Adrenal gland (tissue), 9 donors: ENCODE measurements at regions not wholly inside any gene's neighbourhood (a gene's known extent, or its start where the extent isn't known, plus 50 kb on each side); places are given as distances from the start of the nearest gene placed in this dataset.

ENCODE experiments used
- DNase-seq, 7 donors: peaks; one replicate each; pipeline ENCODE4 v3.0.0-alpha.2; 2019 to 2020
- H3K27ac ChIP-seq, 5 donors: fragments of 200-600 bp; sonication (generic) in 4 of 5; 1 replicate in 3 of 5; 2 replicates in 2 of 5; pipeline versions ENCODE4 v1.5.1 to v1.8.0; 2016 to 2020; ENCODE audit warnings: mild to moderate bottlenecking in 1 of 5
- H3K27me3 ChIP-seq: fragments of 200-600 bp; 2 replicates; pipeline ENCODE4 v1.8.0; 2021
- H3K36me3 ChIP-seq, 2 donors: fragments of 200-600 bp; replicated peaks in 1 of 2; 1 replicate in 1 of 2; 2 replicates in 1 of 2; pipeline versions ENCODE4 v1.5.1 to v1.8.0; 2018 to 2022
- H3K4me1 ChIP-seq, 2 donors: fragments of 200-600 bp; replicated peaks in 1 of 2; 1 replicate in 1 of 2; 2 replicates in 1 of 2; pipeline versions ENCODE4 v1.5.1 to v1.8.0; 2018 to 2021
- H3K4me3 ChIP-seq, 4 donors: fragments of 200-600 bp; sonication (generic) in 3 of 4; one replicate each; pipeline ENCODE4 v1.5.1; 2016 to 2018
- H3K9me3 ChIP-seq, 3 donors: fragments of 200-600 bp; sonication (generic) in 1 of 3; replicated peaks in 1 of 3; 1 replicate in 2 of 3; 2 replicates in 1 of 3; pipeline versions ENCODE4 v1.5.1 to v1.8.0; 2016 to 2021
- POLR2A ChIP-seq, 2 donors: fragments of 450-650 bp; IDR thresholded peaks; one replicate each; pipeline ENCODE4 v1.6.1; 2017; ENCODE audit warnings: antibody characterized with exemption in 2 of 2, mild to moderate bottlenecking in 2 of 2, moderate library complexity in 1 of 2
- WGBS, 4 donors: extraction: QIAGEN DNeasy Blood & Tissue Kit in 2 of 4; methylation state at CpG; one replicate each; pipeline versions ENCODE4 v1.1.5 to v1.1.7; 2013 to 2017; 5-methylcytosine and 5-hydroxymethylcytosine counted together
- intact Hi-C, 2 donors: fragments of 100-400 bp; cut with DNase I; formaldehyde crosslinking; loops; one replicate each; pipeline versions ENCODE4 v1.14.1 to v1.15.0; 2022 to 2023
- TF ChIP-seq, protein P1 (sequence below), 6 experiments: fragments of 450-650 bp in 4 of 6; fragments of 200-600 bp in 2 of 6; sonication (generic) in 1 of 6; IDR thresholded peaks; 1 replicate in 5 of 6; 2 replicates in 1 of 6; pipeline versions ENCODE4 v1.5.1 to v1.8.0; 2016 to 2021; ENCODE audit warnings: antibody characterized with exemption in 6 of 6, mild to moderate bottlenecking in 2 of 6, moderate library complexity in 1 of 6
- donor health status: healthy with polysubstance abuse.
- donor health status: Bipolar disorder and iron deficiency.
- donor health status: DM: yes; HTN: yes; CAD: no.
- donor health status: DM: no; HTN: no; CAD: no.
- donor health status: DM: no; HTN: no; CAD: no.

GRCh38 chr13:24006520-24007248 lies 109.4 kb upstream of the C1QTNF9B start:
- no peak for DNase-seq
- Histone ChIP-seq H3K27ac (no peak overlapping the region), H3K9me3 (no peaks in the 10 kb centered on the region), H3K27me3 (no peaks in the 10 kb centered on the region), H3K4me3 (no peak overlapping the region), H3K36me3 (no peaks in the 10 kb centered on the region), H3K4me1 (no peaks in the 10 kb centered on the region)
- 81 to 90% (median 86%) methylated on average over 12 to 17 of the region's 17 CpGs for WGBS, 4 donors
- TF ChIP-seq POLR2A (IDR thresholded peaks at IDR 0.05) = no peak
- TF ChIP-seq, protein P1, sequence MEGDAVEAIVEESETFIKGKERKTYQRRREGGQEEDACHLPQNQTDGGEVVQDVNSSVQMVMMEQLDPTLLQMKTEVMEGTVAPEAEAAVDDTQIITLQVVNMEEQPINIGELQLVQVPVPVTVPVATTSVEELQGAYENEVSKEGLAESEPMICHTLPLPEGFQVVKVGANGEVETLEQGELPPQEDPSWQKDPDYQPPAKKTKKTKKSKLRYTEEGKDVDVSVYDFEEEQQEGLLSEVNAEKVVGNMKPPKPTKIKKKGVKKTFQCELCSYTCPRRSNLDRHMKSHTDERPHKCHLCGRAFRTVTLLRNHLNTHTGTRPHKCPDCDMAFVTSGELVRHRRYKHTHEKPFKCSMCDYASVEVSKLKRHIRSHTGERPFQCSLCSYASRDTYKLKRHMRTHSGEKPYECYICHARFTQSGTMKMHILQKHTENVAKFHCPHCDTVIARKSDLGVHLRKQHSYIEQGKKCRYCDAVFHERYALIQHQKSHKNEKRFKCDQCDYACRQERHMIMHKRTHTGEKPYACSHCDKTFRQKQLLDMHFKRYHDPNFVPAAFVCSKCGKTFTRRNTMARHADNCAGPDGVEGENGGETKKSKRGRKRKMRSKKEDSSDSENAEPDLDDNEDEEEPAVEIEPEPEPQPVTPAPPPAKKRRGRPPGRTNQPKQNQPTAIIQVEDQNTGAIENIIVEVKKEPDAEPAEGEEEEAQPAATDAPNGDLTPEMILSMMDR (IDR thresholded peaks at IDR 0.05) = no peak
- intact Hi-C loops = no loop called here

- Histone ChIP-seq H3K4me1 (no peaks in the 10 kb centered on the region), H3K36me3 (no peaks in the 10 kb centered on the region), H3K27ac (no peak overlapping the region), H3K27me3 (no peaks in the 10 kb centered on the region), H3K4me3 (no peak overlapping the region), H3K9me3 (no peaks in the 10 kb centered on the region)
- intact Hi-C loops = no loop called here
- 91 to 97% (median 93%) methylated on average over 9 of the region's 9 CpGs for WGBS, 4 donors
- TF ChIP-seq, protein P1 (IDR thresholded peaks at IDR 0.05) = no peak
- TF ChIP-seq POLR2A (IDR thresholded peaks at IDR 0.05) = no peak
- DNase-seq = no peak
Observed at GRCh38 chr13:24007979-24008620, 110.8 kb upstream of the C1QTNF9B start.

GRCh38 chr13:24008679-24009078 lies 111.4 kb upstream of the C1QTNF9B start:
- no peak for DNase-seq
- 38 to 100% (median 93%) methylated on average over 1 to 3 of the region's 3 CpGs for WGBS, 4 donors

GRCh38 chr13:24011266-24011665 lies 114.0 kb upstream of the C1QTNF9B start:
- Histone ChIP-seq H3K27ac (no peak overlapping the region), H3K4me1 (no peaks in the 10 kb centered on the region), H3K9me3 (no peaks in the 10 kb centered on the region), H3K36me3 (no peaks in the 10 kb centered on the region), H3K27me3 (no peaks in the 10 kb centered on the region), H3K4me3 (no peak overlapping the region)
- no peak for DNase-seq
- 96 to 97% (median 96%) methylated on average over 4 to 7 of the region's 7 CpGs for WGBS, 4 donors
- intact Hi-C loops = no loop called here
- no peak for TF ChIP-seq POLR2A (IDR thresholded peaks at IDR 0.05)

More at GRCh38 chr13:24008679-24009078, 111.4 kb upstream of the C1QTNF9B start:
- intact Hi-C loops = no loop called here
- Histone ChIP-seq H3K36me3 (no peaks in the 10 kb centered on the region), H3K4me1 (no peaks in the 10 kb centered on the region), H3K27me3 (no peaks in the 10 kb centered on the region), H3K4me3 (no peak overlapping the region), H3K9me3 (no peaks in the 10 kb centered on the region), H3K27ac (no peak overlapping the region)
- TF ChIP-seq, protein P1 (IDR thresholded peaks at IDR 0.05) = no peak
- no peak for TF ChIP-seq POLR2A (IDR thresholded peaks at IDR 0.05)
